Epithelial cell of esophagus (primary cell): ENCODE measurements at regions not wholly inside any gene's neighbourhood (a gene's known extent, or its start where the extent isn't known, plus 50 kb on each side); places are given as distances from the start of the nearest gene placed in this dataset.

Experiments
- DNase-seq: peaks from one replicate; pipeline ENCODE4 v3.0.0; 2010; ENCODE audit warnings: low read depth
- H3K4me3 ChIP-seq: 2 replicates; pipeline ENCODE4 v1.5.1; 2011; ENCODE audit warnings: mild to moderate bottlenecking, low read length, control low read depth
- TF ChIP-seq, protein P1 (sequence below): IDR thresholded peaks from 2 replicates; pipeline ENCODE4 v1.5.1; 2011; ENCODE audit warnings: low read depth, mild to moderate bottlenecking, low read length, control low read depth, inconsistent platforms; ENCODE audit not compliant: insufficient read depth; ENCODE audit errors: missing control alignments

- DNase-seq = no peak
- H3K4me3 ChIP-seq = no peak overlapping the region
- TF ChIP-seq, protein P1, sequence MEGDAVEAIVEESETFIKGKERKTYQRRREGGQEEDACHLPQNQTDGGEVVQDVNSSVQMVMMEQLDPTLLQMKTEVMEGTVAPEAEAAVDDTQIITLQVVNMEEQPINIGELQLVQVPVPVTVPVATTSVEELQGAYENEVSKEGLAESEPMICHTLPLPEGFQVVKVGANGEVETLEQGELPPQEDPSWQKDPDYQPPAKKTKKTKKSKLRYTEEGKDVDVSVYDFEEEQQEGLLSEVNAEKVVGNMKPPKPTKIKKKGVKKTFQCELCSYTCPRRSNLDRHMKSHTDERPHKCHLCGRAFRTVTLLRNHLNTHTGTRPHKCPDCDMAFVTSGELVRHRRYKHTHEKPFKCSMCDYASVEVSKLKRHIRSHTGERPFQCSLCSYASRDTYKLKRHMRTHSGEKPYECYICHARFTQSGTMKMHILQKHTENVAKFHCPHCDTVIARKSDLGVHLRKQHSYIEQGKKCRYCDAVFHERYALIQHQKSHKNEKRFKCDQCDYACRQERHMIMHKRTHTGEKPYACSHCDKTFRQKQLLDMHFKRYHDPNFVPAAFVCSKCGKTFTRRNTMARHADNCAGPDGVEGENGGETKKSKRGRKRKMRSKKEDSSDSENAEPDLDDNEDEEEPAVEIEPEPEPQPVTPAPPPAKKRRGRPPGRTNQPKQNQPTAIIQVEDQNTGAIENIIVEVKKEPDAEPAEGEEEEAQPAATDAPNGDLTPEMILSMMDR = no peak
Measured at GRCh38 chr2:120821446-120822160, 85.9 kb downstream of the GLI2 start.

DNA sequence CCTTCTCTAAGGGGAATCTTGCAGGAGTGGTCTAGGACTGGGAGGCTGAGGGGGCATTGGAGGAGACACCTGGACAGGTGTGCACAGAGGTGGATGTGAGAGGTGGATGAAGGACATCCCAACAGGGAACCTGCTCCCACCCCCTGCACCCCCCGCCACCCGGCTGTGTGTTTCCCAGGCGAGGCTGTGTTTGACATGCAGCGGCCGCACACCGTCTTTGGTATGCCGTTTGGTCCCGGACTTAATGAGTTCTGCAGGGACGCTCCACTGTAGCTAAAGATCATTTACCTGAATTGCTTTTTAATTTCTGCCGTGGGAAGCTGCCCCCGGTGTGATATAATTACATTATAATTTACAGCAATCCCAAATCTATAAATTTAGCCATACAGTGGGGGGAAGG, 87.3 kb downstream of the GLI2 start:
- no peak for DNase-seq
- TF ChIP-seq, protein P1 = no peak
- H3K4me3 ChIP-seq = no peak overlapping the region

GRCh38 chr2:120823551-120823950, 87.9 kb downstream of the GLI2 start:
- TF ChIP-seq, protein P1 = no peak
- no peak overlapping the region for H3K4me3 ChIP-seq
- DNase-seq = no peak

- TF ChIP-seq, protein P1 = no peak
- no peak overlapping the region for H3K4me3 ChIP-seq
- no peak for DNase-seq
Measured at GRCh38 chr2:120824246-120824645, 88.6 kb downstream of the GLI2 start.

DNA sequence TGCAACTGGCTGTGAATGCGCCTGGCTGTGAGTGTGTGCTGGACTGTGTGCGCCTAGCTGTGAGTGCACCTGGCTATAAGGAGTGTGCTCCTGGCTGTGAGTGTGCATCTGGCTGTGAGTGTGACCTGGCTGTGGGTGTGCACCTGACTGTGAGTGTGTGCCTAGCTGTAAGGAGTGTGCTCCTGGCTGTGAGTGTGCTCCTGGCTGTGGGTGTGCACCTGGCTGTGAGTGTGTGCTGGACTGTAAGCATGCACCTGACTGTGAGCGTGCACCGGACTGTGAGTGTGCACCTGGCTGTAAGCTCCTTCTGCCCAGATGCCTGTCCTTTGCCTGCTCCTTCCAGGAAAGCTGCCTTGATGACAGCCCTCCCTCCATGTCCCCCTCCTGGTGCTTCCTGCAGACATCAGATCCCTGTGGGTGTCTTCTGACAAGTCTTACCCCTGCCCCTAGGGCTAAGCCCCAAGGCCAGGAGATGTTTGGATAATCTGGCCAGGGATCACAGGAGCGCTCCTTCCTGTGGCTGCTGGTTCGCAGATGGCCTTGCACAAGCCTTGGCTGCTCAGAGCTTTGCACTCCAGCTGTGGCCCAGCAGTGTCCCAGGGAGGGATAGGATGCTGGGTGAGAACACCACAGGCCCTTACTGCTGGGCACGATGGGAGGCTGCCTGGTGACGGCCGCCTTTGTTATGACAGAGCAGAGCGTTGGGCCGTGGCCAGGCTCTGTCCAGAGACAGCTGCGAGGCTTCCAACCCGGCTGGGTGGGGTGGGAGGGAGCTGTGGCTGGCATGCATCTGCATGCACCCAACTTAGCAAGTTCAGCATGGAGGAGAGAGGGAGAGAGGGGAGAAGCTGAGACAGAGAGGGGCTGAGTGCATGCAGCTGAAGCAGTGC, 89.9 kb downstream of the GLI2 start:
- peak; percentile 46 for DNase-seq
- TF ChIP-seq, protein P1 = no peak
- H3K4me3 ChIP-seq = no peak overlapping the region

GRCh38 chr2:120826260-120826648, 90.6 kb downstream of the GLI2 start:
- TF ChIP-seq, protein P1 = no peak
- no peak for DNase-seq
- no peak overlapping the region for H3K4me3 ChIP-seq
